HG03521 (cell line): ENCODE measurements at regions not wholly inside any gene's neighbourhood (a gene's known extent, or its start where the extent isn't known, plus 50 kb on each side); places are given as distances from the start of the nearest gene placed in this dataset.
"Not testable (repeated sequence)": the region's sequence is repeated elsewhere in the genome, so short reads cannot be mapped to it uniquely, and the experiment has no call there.

Experiments used
- ATAC-seq: cut with Tn5 transposase; IDR thresholded peaks from one replicate; pipeline ENCODE4 v1.9.1; 2021; ENCODE audit warnings: mild to moderate bottlenecking, moderate library complexity; ENCODE audit not compliant: unreplicated experiment

- not testable (repeated sequence) for ATAC-seq
These were observed 117.0 kb downstream of the SDHAF3 start for GRCh38 chr7:97234494-97234893.

GRCh38 chr7:97246317-97246716 lies 128.8 kb downstream of the SDHAF3 start:
- ATAC-seq = no peak

GRCh38 chr7:97258187-97258586 lies 140.7 kb downstream of the SDHAF3 start:
- not testable (repeated sequence) for ATAC-seq

- ATAC-seq = no peak
These were observed 152.2 kb downstream of the SDHAF3 start for GRCh38 chr7:97269741-97270140.

GRCh38 chr7:97270280-97270679 lies 152.8 kb downstream of the SDHAF3 start:
- no peak for ATAC-seq

- ATAC-seq = no peak
These were observed 154.1 kb downstream of the SDHAF3 start for GRCh38 chr7:97271619-97272018.

GRCh38 chr7:97272237-97272975 lies 154.9 kb downstream of the SDHAF3 start:
- peak; percentile 88 for ATAC-seq

GRCh38 chr7:97275475-97275874 lies 158.0 kb downstream of the SDHAF3 start:
- ATAC-seq = no peak

- no peak for ATAC-seq
These were observed 163.5 kb downstream of the SDHAF3 start for GRCh38 chr7:97280950-97281349.

GRCh38 chr7:97285348-97285747 lies 167.8 kb downstream of the SDHAF3 start:
- ATAC-seq = no peak

- no peak for ATAC-seq
These were observed 175.5 kb downstream of the SDHAF3 start for GRCh38 chr7:97293031-97293430.

- no peak for ATAC-seq
These were observed 181.1 kb downstream of the SDHAF3 start for GRCh38 chr7:97298561-97298960.

GRCh38 chr7:97305589-97305988 lies 188.1 kb downstream of the SDHAF3 start:
- ATAC-seq = no peak

GRCh38 chr7:97307521-97308108 lies 190.1 kb downstream of the SDHAF3 start:
- no peak for ATAC-seq

GRCh38 chr7:97313900-97314299 lies 196.4 kb downstream of the SDHAF3 start:
- ATAC-seq = no peak

- no peak for ATAC-seq
These were observed 200.1 kb downstream of the SDHAF3 start for GRCh38 chr7:97317575-97317974.

GRCh38 chr7:97329871-97330270 lies 212.4 kb downstream of the SDHAF3 start:
- not testable (repeated sequence) for ATAC-seq

- ATAC-seq = no peak
These were observed 220.4 kb downstream of the SDHAF3 start for GRCh38 chr7:97337849-97338248.

GRCh38 chr7:97342512-97342911 lies 225.0 kb downstream of the SDHAF3 start:
- no peak for ATAC-seq

- ATAC-seq = no peak
These were observed 228.9 kb downstream of the SDHAF3 start for GRCh38 chr7:97346349-97346748.

GRCh38 chr7:97351488-97351887 lies 234.0 kb downstream of the SDHAF3 start:
- ATAC-seq = no peak

GRCh38 chr7:97357459-97357858 lies 240.0 kb downstream of the SDHAF3 start:
- no peak for ATAC-seq

- no peak for ATAC-seq
These were observed 255.4 kb downstream of the SDHAF3 start for GRCh38 chr7:97372882-97373281.
